Caco-2 (cell line): ENCODE measurements at regions not wholly inside any gene's neighbourhood (a gene's known extent, or its start where the extent isn't known, plus 50 kb on each side); places are given as distances from the start of the nearest gene placed in this dataset.

ENCODE experiments used
- BruUV-seq: library from RNA; stranded (reverse); fragments of 400-500 nt; replicated peaks from 2 replicates; lab custom pipeline; 2021; lab: Mats Ljungman, UMichigan
- CTCF ChIA-PET: fragments of 300-600 bp; sonication (Branson Sonifier 250); formaldehyde crosslinking; loops from one replicate; lab custom pipeline; 2022; ENCODE audit warnings: antibody characterized with exemption; lab: Charles Lee
- POLR2A ChIA-PET: fragments of 300-600 bp; sonication (Branson Sonifier 250); formaldehyde crosslinking; loops from one replicate; lab custom pipeline; 2022; ENCODE audit warnings: antibody characterized with exemption; lab: Charles Lee
- DNase-seq, 2 experiments: peaks; one replicate each; pipeline versions ENCODE4 v3.0.0 to v3.0.0-alpha.2; 2020 to 2022
- H3K27me3 ChIP-seq: replicated peaks from 2 replicates; pipeline ENCODE4 v1.6.0; 2011; ENCODE audit warnings: low read length; ENCODE audit not compliant: control insufficient read depth, insufficient read depth
- H3K36me3 ChIP-seq: 2 replicates; pipeline ENCODE4 v1.5.1; 2011; ENCODE audit warnings: low read length; ENCODE audit not compliant: control insufficient read depth, insufficient read depth
- H3K4me1 ChIP-seq: fragments of 250-450 bp; sonication (Bioruptor Pico); 2 replicates; pipeline ENCODE4 v1.5.1; 2020; ENCODE audit warnings: mild to moderate bottlenecking
- H3K4me3 ChIP-seq: 2 replicates; pipeline ENCODE4 v1.5.1; 2011; ENCODE audit warnings: low read depth, mild to moderate bottlenecking, control low read depth, low read length
- H3K9me3 ChIP-seq: fragments of 250-450 bp; sonication (Bioruptor Pico); 2 replicates; pipeline ENCODE4 v1.5.1; 2020; ENCODE audit warnings: mild to moderate bottlenecking, moderate library complexity
- H3K27ac Mint-ChIP-seq: one replicate; pipeline ENCODE4 v1.8.0; 2022; ENCODE audit warnings: mixed read lengths; ENCODE audit not compliant: unreplicated experiment
- H3K27me3 Mint-ChIP-seq: one replicate; pipeline ENCODE4 v1.8.0; 2022; ENCODE audit warnings: mixed read lengths; ENCODE audit not compliant: insufficient read depth, unreplicated experiment
- H3K36me3 Mint-ChIP-seq: one replicate; pipeline ENCODE4 v1.8.0; 2022; ENCODE audit warnings: mild to moderate bottlenecking, mixed read lengths; ENCODE audit not compliant: insufficient read depth, unreplicated experiment
- H3K4me1 Mint-ChIP-seq: one replicate; pipeline ENCODE4 v1.8.0; 2022; ENCODE audit warnings: low read depth, mixed read lengths; ENCODE audit not compliant: unreplicated experiment
- H3K4me3 Mint-ChIP-seq: one replicate; pipeline ENCODE4 v1.8.0; 2022; ENCODE audit warnings: mild to moderate bottlenecking, moderate library complexity, mixed read lengths; ENCODE audit not compliant: unreplicated experiment
- H3K9me3 Mint-ChIP-seq: one replicate; pipeline ENCODE4 v1.8.0; 2022; ENCODE audit warnings: mixed read lengths; ENCODE audit not compliant: unreplicated experiment
- intact Hi-C: fragments of 100-400 bp; cut with micrococcal nuclease; formaldehyde crosslinking; loops from one replicate; pipeline ENCODE4 v1.10.0; 2022; ENCODE audit not compliant: unreplicated experiment
- TF ChIP-seq, protein P1 (sequence below), 2 experiments: fragments of 200-600 bp in 1 of 2; IDR thresholded peaks; 1 replicate in 1 of 2; 2 replicates in 1 of 2; pipeline versions ENCODE4 v1.5.1 to v1.8.0; 2011 to 2022; ENCODE audit warnings: antibody characterized with exemption in 1 of 2, control low read depth in 1 of 2, inconsistent platforms in 1 of 2, low read depth in 1 of 2, low read length in 1 of 2, mild to moderate bottlenecking in 1 of 2, moderate library complexity in 1 of 2; ENCODE audit not compliant: insufficient read depth in 1 of 2, severe bottlenecking in 1 of 2, unreplicated experiment in 1 of 2

GRCh38 chr9:80383331-80383730 is 811.6 kb downstream of the TLE4 start:
- no peaks in the 10 kb centered on the region for H3K4me1 Mint-ChIP-seq

DNA sequence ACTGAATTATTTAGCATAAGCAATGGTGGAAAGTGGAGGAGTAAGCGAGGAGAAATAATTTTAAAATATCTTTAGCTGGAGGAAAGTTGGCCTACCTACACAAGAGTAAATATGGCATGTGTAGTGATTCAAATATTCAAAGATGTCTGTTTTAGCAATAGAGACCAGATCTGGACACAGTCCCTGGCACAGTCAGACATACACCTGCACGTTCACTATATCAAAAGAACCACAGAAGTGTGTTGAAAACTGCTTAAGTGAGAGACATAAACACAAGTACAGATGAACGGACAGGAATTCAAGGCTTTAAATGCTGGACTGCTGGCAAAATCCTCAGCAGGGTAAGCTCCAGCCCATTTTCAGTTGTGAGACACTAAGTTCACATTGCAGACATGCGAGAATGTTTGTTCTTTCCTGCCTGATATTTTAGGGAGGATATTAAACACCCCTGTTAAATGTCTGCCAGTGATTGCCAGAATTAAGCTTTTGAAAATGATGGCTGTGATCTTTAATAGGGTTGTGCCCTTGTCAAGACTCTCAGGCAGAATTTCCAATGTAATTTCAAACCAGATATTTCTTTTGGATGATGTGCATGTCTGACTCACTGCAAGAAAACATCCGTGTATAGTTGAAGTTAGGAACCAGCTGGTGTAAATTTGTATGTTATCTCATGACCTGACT is 810.6 kb downstream of the TLE4 start:
- ChIA-PET POLR2A (no interaction called here), CTCF (no interaction called here)
- no peaks in the 10 kb centered on the region for H3K27me3 Mint-ChIP-seq
- no peaks in the 10 kb centered on the region for H3K4me1 Mint-ChIP-seq
- DNase-seq = no peak
- TF ChIP-seq, protein P1, sequence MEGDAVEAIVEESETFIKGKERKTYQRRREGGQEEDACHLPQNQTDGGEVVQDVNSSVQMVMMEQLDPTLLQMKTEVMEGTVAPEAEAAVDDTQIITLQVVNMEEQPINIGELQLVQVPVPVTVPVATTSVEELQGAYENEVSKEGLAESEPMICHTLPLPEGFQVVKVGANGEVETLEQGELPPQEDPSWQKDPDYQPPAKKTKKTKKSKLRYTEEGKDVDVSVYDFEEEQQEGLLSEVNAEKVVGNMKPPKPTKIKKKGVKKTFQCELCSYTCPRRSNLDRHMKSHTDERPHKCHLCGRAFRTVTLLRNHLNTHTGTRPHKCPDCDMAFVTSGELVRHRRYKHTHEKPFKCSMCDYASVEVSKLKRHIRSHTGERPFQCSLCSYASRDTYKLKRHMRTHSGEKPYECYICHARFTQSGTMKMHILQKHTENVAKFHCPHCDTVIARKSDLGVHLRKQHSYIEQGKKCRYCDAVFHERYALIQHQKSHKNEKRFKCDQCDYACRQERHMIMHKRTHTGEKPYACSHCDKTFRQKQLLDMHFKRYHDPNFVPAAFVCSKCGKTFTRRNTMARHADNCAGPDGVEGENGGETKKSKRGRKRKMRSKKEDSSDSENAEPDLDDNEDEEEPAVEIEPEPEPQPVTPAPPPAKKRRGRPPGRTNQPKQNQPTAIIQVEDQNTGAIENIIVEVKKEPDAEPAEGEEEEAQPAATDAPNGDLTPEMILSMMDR (IDR thresholded peaks at IDR 0.05; ENCODE audit: insufficient read depth in 1 of 2, low read depth in 1 of 2, low read length in 1 of 2, severe bottlenecking in 1 of 2, unreplicated experiment in 1 of 2) = no peak
- H3K9me3 Mint-ChIP-seq = no peaks in the 10 kb centered on the region
- no peaks in the 10 kb centered on the region for H3K36me3 ChIP-seq
- no peaks in the 10 kb centered on the region for H3K27me3 ChIP-seq
- no peaks in the 10 kb centered on the region for H3K4me1 ChIP-seq
- H3K4me3 ChIP-seq = no peak overlapping the region
- BruUV-seq = no TSS peak
- H3K27ac Mint-ChIP-seq = no peak overlapping the region
- H3K4me3 Mint-ChIP-seq = no peak overlapping the region
- H3K36me3 Mint-ChIP-seq = no peaks in the 10 kb centered on the region
- no peaks in the 10 kb centered on the region for H3K9me3 ChIP-seq
- intact Hi-C loops = no loop called here

More at GRCh38 chr9:80383331-80383730, 811.6 kb downstream of the TLE4 start:
- BruUV-seq = no TSS peak
- Histone ChIP-seq H3K9me3 (no peaks in the 10 kb centered on the region), H3K4me1 (no peaks in the 10 kb centered on the region), H3K4me3 (no peak overlapping the region), H3K36me3 (no peaks in the 10 kb centered on the region), H3K27me3 (no peaks in the 10 kb centered on the region)
- intact Hi-C loops = no loop called here
- no peak overlapping the region for H3K4me3 Mint-ChIP-seq
- H3K27ac Mint-ChIP-seq = no peak overlapping the region
- no peaks in the 10 kb centered on the region for H3K9me3 Mint-ChIP-seq
- ChIA-PET CTCF (no interaction called here), POLR2A (no interaction called here)
- H3K27me3 Mint-ChIP-seq = no peaks in the 10 kb centered on the region
- no peak for DNase-seq
- TF ChIP-seq, protein P1 (IDR thresholded peaks at IDR 0.05; ENCODE audit: insufficient read depth in 1 of 2, low read depth in 1 of 2, low read length in 1 of 2, severe bottlenecking in 1 of 2, unreplicated experiment in 1 of 2) = no peak
- H3K36me3 Mint-ChIP-seq = no peaks in the 10 kb centered on the region

DNA sequence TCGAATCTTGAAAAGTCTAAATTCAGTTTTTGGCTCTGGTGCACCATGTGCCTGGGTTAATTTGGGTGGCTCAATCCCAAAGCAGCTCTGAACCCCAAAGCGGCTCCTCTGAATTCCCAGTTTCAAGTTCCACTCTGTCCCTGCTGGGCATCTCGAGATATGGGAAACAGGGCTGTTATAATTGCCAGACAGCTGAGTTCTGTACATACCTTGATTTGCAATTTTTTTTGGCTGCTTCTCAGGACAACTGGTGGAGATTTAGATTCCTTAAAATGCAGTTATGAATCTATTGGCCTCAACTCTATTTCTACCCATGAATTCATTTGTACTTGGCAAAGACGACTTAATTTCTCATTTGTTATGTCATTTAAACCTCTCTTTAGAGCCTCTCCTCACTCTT is 808.5 kb downstream of the TLE4 start:
- Mint-ChIP-seq H3K36me3 (no peaks in the 10 kb centered on the region), H3K4me3 (no peak overlapping the region), H3K4me1 (no peaks in the 10 kb centered on the region), H3K27ac (no peak overlapping the region), H3K27me3 (no peaks in the 10 kb centered on the region), H3K9me3 (no peaks in the 10 kb centered on the region)
- Histone ChIP-seq H3K36me3 (no peaks in the 10 kb centered on the region), H3K4me3 (no peak overlapping the region), H3K4me1 (no peaks in the 10 kb centered on the region), H3K27me3 (no peaks in the 10 kb centered on the region), H3K9me3 (no peaks in the 10 kb centered on the region)
- no peak for DNase-seq
- BruUV-seq = no TSS peak
- intact Hi-C loops = no loop called here
- ChIA-PET POLR2A (no interaction called here), CTCF (no interaction called here)
- TF ChIP-seq, protein P1 (IDR thresholded peaks at IDR 0.05; ENCODE audit: insufficient read depth in 1 of 2, low read depth in 1 of 2, low read length in 1 of 2, severe bottlenecking in 1 of 2, unreplicated experiment in 1 of 2) = no peak
